Lower leg skin (tissue), 3 donors: ENCODE measurements at regions not wholly inside any gene's neighbourhood (a gene's known extent, or its start where the extent isn't known, plus 50 kb on each side); places are given as distances from the start of the nearest gene placed in this dataset.

ENCODE experiments used
- CTCF ChIP-seq, 3 donors: fragments of 450-650 bp; IDR thresholded peaks; one replicate each; pipeline ENCODE4 v1.5.1; 2016; ENCODE audit warnings: antibody characterized with exemption in 3 of 3, mild to moderate bottlenecking in 3 of 3, moderate library complexity in 2 of 3
- POLR2A ChIP-seq, 2 donors: fragments of 450-650 bp; IDR thresholded peaks; one replicate each; pipeline ENCODE4 v1.6.1; 2016 to 2017; ENCODE audit warnings: antibody characterized with exemption in 2 of 2, mild to moderate bottlenecking in 1 of 2, moderate library complexity in 1 of 2

- no peak for TF ChIP-seq CTCF (IDR thresholded peaks at IDR 0.05)
- no peak for TF ChIP-seq POLR2A (IDR thresholded peaks at IDR 0.05)
These were observed 90.6 kb downstream of the CD200R1L start for GRCh38 chr3:112755845-112756613.
